ENCODE measurements at regions not wholly inside any gene's neighbourhood (a gene's known extent, or its start where the extent isn't known, plus 50 kb on each side); places are given as distances from the start of the nearest gene placed in this dataset.

GRCh38 chr11:130780437-130780836 lies 135.8 kb downstream of the SNX19 start:
- no peak for DNase-seq

GRCh38 chr11:130781931-130782330 lies 134.3 kb downstream of the SNX19 start:
- DNase-seq: no peak

- no peak for DNase-seq
Measured at GRCh38 chr11:130782361-130783222, 133.7 kb downstream of the SNX19 start.

GRCh38 chr11:130783323-130783722 lies 133.0 kb downstream of the SNX19 start:
- DNase-seq: no peak

- DNase-seq: no peak
Measured at GRCh38 chr11:130785380-130786116, 130.7 kb downstream of the SNX19 start.

GRCh38 chr11:130786586-130786985 lies 129.7 kb downstream of the SNX19 start:
- DNase-seq: no peak

GRCh38 chr11:130787092-130787616 lies 129.1 kb downstream of the SNX19 start:
- no peak for DNase-seq

GRCh38 chr11:130787973-130788570 lies 128.2 kb downstream of the SNX19 start:
- no peak for DNase-seq

- no peak for DNase-seq
Measured at GRCh38 chr11:130789056-130789640, 127.1 kb downstream of the SNX19 start.

- DNase-seq: no peak
Measured at GRCh38 chr11:130790689-130791088, 125.6 kb downstream of the SNX19 start.

GRCh38 chr11:130792772-130793171 lies 123.5 kb downstream of the SNX19 start:
- no peak for DNase-seq

- no peak for DNase-seq
Measured at GRCh38 chr11:130796828-130797227, 119.5 kb downstream of the SNX19 start.

GRCh38 chr11:130798280-130798679 lies 118.0 kb downstream of the SNX19 start:
- DNase-seq: no peak

GRCh38 chr11:130798801-130799200 lies 117.5 kb downstream of the SNX19 start:
- DNase-seq: no peak

- DNase-seq: no peak
Measured at GRCh38 chr11:130801333-130802122, 114.8 kb downstream of the SNX19 start.

- DNase-seq: no peak
Measured at GRCh38 chr11:130802567-130802966, 113.7 kb downstream of the SNX19 start.

- no peak for DNase-seq
Measured at GRCh38 chr11:130804306-130805076, 111.8 kb downstream of the SNX19 start.

- DNase-seq: no peak
Measured at GRCh38 chr11:130806746-130807145, 109.5 kb downstream of the SNX19 start.

GRCh38 chr11:130808541-130808940 lies 107.7 kb downstream of the SNX19 start:
- no peak for DNase-seq

- no peak for DNase-seq
Measured at GRCh38 chr11:130813196-130813595, 103.1 kb downstream of the SNX19 start.

GRCh38 chr11:130813638-130814037 lies 102.6 kb downstream of the SNX19 start:
- no peak for DNase-seq

Data from activated CD4-positive, alpha-beta T cell treated with anti-CD3 and anti-CD28 coated beads for 48 hours (primary cell).